GM23338 (cell line): ENCODE measurements at regions not wholly inside any gene's neighbourhood (a gene's known extent, or its start where the extent isn't known, plus 50 kb on each side); places are given as distances from the start of the nearest gene placed in this dataset.
A peak's percentile ranks its signal among the peaks of the same experiment; 100 is the strongest.

Experiments used
- ATAC-seq: fragments of 200-7000 bp; cut with Tn5 transposase; 3 replicates; pipeline ENCODE4 v1.9.1; 2020
- DNase-seq: peaks from one replicate; pipeline ENCODE4 v3.0.0-alpha.2; 2015; ENCODE audit warnings: low spot score
- H2AFZ ChIP-seq: fragments of 200-600 bp; sonication (generic); 2 replicates; pipeline ENCODE4 v1.8.0; 2016; ENCODE audit warnings: antibody characterized with exemption, mild to moderate bottlenecking, moderate library complexity
- H3F3A ChIP-seq: fragments of 200-600 bp; sonication (generic); replicated peaks from 2 replicates; pipeline ENCODE4 v1.8.0; 2017; ENCODE audit warnings: antibody characterized with exemption, mixed run types, low read depth
- H3K27ac ChIP-seq: fragments of 200-600 bp; sonication (generic); 2 replicates; pipeline ENCODE4 v1.6.1; 2016; ENCODE audit warnings: low read depth
- H3K27me3 ChIP-seq: fragments of 200-600 bp; sonication (generic); 2 replicates; pipeline ENCODE4 v1.8.0; 2016; ENCODE audit warnings: mild to moderate bottlenecking, mixed run types, moderate library complexity; ENCODE audit not compliant: insufficient read depth
- H3K36me3 ChIP-seq: fragments of 200-600 bp; sonication (generic); 2 replicates; pipeline ENCODE4 v1.8.0; 2016; ENCODE audit warnings: mild to moderate bottlenecking; ENCODE audit not compliant: insufficient read depth
- H3K4me1 ChIP-seq: fragments of 200-600 bp; sonication (generic); 2 replicates; pipeline ENCODE4 v1.8.0; 2016; ENCODE audit warnings: mild to moderate bottlenecking, moderate library complexity; ENCODE audit not compliant: insufficient read depth
- H3K4me2 ChIP-seq: fragments of 200-600 bp; sonication (generic); 2 replicates; pipeline ENCODE4 v1.7.1; 2017; ENCODE audit warnings: mixed run types
- H3K4me3 ChIP-seq: fragments of 200-600 bp; sonication (generic); 2 replicates; pipeline ENCODE4 v1.6.1; 2016; ENCODE audit warnings: mixed run types
- H3K79me2 ChIP-seq: fragments of 200-600 bp; sonication (generic); replicated peaks from 2 replicates; pipeline ENCODE4 v1.8.0; 2017; ENCODE audit warnings: mild to moderate bottlenecking; ENCODE audit not compliant: insufficient read depth
- H3K9me2 ChIP-seq: fragments of 200-600 bp; sonication (generic); 2 replicates; pipeline ENCODE4 v1.8.0; 2017; ENCODE audit not compliant: insufficient read depth
- H4K20me1 ChIP-seq: fragments of 200-600 bp; sonication (generic); replicated peaks from 2 replicates; pipeline ENCODE4 v1.8.0; 2017; ENCODE audit warnings: mild to moderate bottlenecking; ENCODE audit not compliant: insufficient read depth
- H3K27ac Mint-ChIP-seq: 2 replicates; pipeline ENCODE4 v1.8.0; 2020; ENCODE audit warnings: inconsistent platforms, mild to moderate bottlenecking, moderate library complexity, mixed read lengths
- H3K27me3 Mint-ChIP-seq: 3 replicates; pipeline ENCODE4 v1.8.0; 2022; ENCODE audit warnings: low read depth, mild to moderate bottlenecking, moderate library complexity, mixed read lengths, inconsistent platforms; ENCODE audit not compliant: insufficient read depth, poor library complexity
- H3K36me3 Mint-ChIP-seq: 3 replicates; pipeline ENCODE4 v1.8.0; 2021; ENCODE audit warnings: low read depth, mild to moderate bottlenecking, inconsistent platforms, moderate library complexity, mixed read lengths
- H3K4me1 Mint-ChIP-seq: 3 replicates; pipeline ENCODE4 v1.8.0; 2020; ENCODE audit warnings: mild to moderate bottlenecking, inconsistent platforms, mixed read lengths
- H3K4me3 Mint-ChIP-seq: 3 replicates; pipeline ENCODE4 v1.8.0; 2021; ENCODE audit warnings: moderate library complexity, mild to moderate bottlenecking, inconsistent platforms, mixed read lengths
- H3K9me3 Mint-ChIP-seq: 3 replicates; pipeline ENCODE4 v1.8.0; 2020; ENCODE audit warnings: moderate library complexity, mild to moderate bottlenecking, inconsistent platforms, mixed read lengths
- CREB1 ChIP-seq: fragments of 250-450 bp; sonication (Bioruptor Pico); IDR thresholded peaks from 2 replicates; pipeline ENCODE4 v1.5.0; 2020; ENCODE audit warnings: low read depth, mild to moderate bottlenecking, moderate library complexity
- EZH2phosphoT487 ChIP-seq: fragments of 200-600 bp; sonication (generic); IDR thresholded peaks from one replicate; pipeline ENCODE4 v1.8.1; 2018; ENCODE audit warnings: antibody characterized with exemption; ENCODE audit not compliant: unreplicated experiment
- JUNB ChIP-seq: IDR thresholded peaks from one replicate; pipeline ENCODE4 v1.6.1; 2016; ENCODE audit warnings: antibody characterized with exemption; ENCODE audit not compliant: unreplicated experiment
- NANOG ChIP-seq: IDR thresholded peaks from 2 replicates; pipeline ENCODE4 v1.6.1; 2016; ENCODE audit warnings: antibody characterized with exemption, borderline replicate concordance
- POLR2AphosphoS5 ChIP-seq: IDR thresholded peaks from 2 replicates; pipeline ENCODE4 v1.6.1; 2016; ENCODE audit warnings: antibody characterized with exemption, low read depth
- STAT1 ChIP-seq: IDR thresholded peaks from one replicate; pipeline ENCODE4 v1.6.1; 2016; ENCODE audit warnings: antibody characterized with exemption; ENCODE audit not compliant: unreplicated experiment
- ZNF331 ChIP-seq: fragments of 250-450 bp; sonication (Bioruptor Pico); IDR thresholded peaks from 2 replicates; pipeline ENCODE4 v1.5.0; 2020; ENCODE audit warnings: low read depth, mild to moderate bottlenecking, moderate library complexity
- TF ChIP-seq, protein P1 (sequence below), 2 experiments: fragments of 200-600 bp in 1 of 2; sonication (generic) in 1 of 2; conservative IDR thresholded peaks; 2 replicates each; pipeline versions ENCODE4 v1.5.1 to v1.6.1; 2016 to 2017; ENCODE audit warnings: antibody characterized with exemption in 2 of 2, low read depth in 2 of 2, mild to moderate bottlenecking in 2 of 2, moderate library complexity in 1 of 2
- TF ChIP-seq, protein P2 (sequence below): IDR thresholded peaks from 2 replicates; pipeline ENCODE4 v1.6.1; 2016; ENCODE audit warnings: antibody characterized with exemption
- TF ChIP-seq, protein P3 (sequence below): IDR thresholded peaks from one replicate; pipeline ENCODE4 v1.6.1; 2018; ENCODE audit warnings: antibody characterized with exemption; ENCODE audit not compliant: unreplicated experiment

DNA sequence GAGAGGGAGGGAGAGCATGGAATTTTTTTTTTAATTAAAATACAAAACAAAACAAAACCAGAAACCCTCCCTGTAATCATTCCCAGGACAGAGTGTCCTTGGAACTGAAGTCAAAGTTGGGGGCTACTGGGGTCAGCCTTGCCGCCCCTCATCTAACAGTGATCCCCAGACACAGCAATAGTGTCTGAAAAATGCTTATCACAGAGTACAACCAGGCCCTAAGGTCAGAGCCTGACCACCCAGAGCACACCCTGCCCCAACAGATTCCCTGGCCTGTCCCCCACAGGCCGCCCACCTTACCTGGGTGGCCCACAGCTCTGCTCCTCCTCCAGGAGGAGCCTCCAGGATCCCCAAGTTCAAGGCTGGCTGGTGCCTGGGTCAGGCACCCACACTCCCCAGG lies 101.6 kb upstream of the LINGO1 start:
- peaks cover 18% of the 10 kb centered on the region for H3K27me3 Mint-ChIP-seq
- Histone ChIP-seq H3F3A (no peaks in the 10 kb centered on the region), H3K27ac (no peak overlapping the region), H3K79me2 (no peaks in the 10 kb centered on the region), H3K27me3 (no peaks in the 10 kb centered on the region), H3K36me3 (no peaks in the 10 kb centered on the region), H2AFZ (no peak overlapping the region), H3K4me1 (peaks cover 19% of the 10 kb centered on the region), H3K4me3 (no peak overlapping the region), H3K9me2 (no peaks in the 10 kb centered on the region), H4K20me1 (no peaks in the 10 kb centered on the region), H3K4me2 (no peak overlapping the region)
- no peak overlapping the region for H3K4me3 Mint-ChIP-seq
- peaks cover 32% of the 10 kb centered on the region for H3K4me1 Mint-ChIP-seq
- H3K27ac Mint-ChIP-seq = no peak overlapping the region
- TF ChIP-seq, protein P1, sequence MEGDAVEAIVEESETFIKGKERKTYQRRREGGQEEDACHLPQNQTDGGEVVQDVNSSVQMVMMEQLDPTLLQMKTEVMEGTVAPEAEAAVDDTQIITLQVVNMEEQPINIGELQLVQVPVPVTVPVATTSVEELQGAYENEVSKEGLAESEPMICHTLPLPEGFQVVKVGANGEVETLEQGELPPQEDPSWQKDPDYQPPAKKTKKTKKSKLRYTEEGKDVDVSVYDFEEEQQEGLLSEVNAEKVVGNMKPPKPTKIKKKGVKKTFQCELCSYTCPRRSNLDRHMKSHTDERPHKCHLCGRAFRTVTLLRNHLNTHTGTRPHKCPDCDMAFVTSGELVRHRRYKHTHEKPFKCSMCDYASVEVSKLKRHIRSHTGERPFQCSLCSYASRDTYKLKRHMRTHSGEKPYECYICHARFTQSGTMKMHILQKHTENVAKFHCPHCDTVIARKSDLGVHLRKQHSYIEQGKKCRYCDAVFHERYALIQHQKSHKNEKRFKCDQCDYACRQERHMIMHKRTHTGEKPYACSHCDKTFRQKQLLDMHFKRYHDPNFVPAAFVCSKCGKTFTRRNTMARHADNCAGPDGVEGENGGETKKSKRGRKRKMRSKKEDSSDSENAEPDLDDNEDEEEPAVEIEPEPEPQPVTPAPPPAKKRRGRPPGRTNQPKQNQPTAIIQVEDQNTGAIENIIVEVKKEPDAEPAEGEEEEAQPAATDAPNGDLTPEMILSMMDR (conservative IDR thresholded peaks at IDR 0.05; ENCODE audit: low read depth in 2 of 2) = no peak
- TF ChIP-seq CREB1 (CRISPR knock-in tag) = no peak
- TF ChIP-seq POLR2AphosphoS5 = no peak
- TF ChIP-seq, protein P2, sequence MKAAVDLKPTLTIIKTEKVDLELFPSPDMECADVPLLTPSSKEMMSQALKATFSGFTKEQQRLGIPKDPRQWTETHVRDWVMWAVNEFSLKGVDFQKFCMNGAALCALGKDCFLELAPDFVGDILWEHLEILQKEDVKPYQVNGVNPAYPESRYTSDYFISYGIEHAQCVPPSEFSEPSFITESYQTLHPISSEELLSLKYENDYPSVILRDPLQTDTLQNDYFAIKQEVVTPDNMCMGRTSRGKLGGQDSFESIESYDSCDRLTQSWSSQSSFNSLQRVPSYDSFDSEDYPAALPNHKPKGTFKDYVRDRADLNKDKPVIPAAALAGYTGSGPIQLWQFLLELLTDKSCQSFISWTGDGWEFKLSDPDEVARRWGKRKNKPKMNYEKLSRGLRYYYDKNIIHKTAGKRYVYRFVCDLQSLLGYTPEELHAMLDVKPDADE = no peak
- no peak for TF ChIP-seq JUNB
- no peak for TF ChIP-seq ZNF331 (CRISPR knock-in tag)
- TF ChIP-seq EZH2phosphoT487 = no peak
- TF ChIP-seq STAT1 = no peak
- H3K36me3 Mint-ChIP-seq = no peaks in the 10 kb centered on the region
- H3K9me3 Mint-ChIP-seq = no peaks in the 10 kb centered on the region
- DNase-seq (no peak), ATAC-seq (no peak)

DNA sequence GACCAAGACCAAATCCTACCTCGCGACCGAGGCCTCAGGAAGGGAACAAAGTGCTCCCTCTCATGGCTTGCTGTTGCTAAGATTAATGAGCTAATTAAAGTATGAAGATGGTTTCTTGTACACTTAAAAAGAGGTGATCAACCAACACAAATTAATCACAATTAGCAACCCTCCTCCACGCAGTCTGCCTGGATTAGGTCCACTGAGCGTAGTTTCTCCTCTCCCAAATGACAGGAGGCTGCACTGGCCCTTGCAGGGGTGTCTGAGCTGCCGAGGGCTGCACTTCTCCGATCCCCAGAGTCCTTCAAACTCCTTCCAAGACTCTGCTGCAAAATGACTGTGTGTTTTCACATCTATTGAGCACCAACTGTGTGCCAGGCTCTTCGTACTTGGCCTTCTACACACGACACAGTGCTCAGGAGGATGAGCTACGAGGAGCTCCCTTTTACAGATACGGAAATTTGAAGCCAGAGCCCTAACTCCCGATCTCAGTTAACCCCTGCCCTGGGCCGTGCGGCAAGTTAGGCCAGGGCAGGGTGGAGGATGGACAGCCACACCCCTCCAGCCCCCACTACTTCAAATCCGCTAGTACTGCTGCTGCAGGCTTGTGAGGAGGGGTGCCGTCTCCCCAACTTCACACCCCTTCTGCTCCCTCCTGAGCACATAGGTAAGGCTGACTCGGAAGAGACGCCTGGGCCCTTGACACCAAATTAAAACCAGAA lies 101.0 kb upstream of the LINGO1 start:
- Mint-ChIP-seq H3K4me3 (no peak overlapping the region), H3K27ac (no peak overlapping the region), H3K36me3 (no peaks in the 10 kb centered on the region), H3K4me1 (peaks cover 28% of the 10 kb centered on the region), H3K27me3 (peaks cover 18% of the 10 kb centered on the region), H3K9me3 (no peaks in the 10 kb centered on the region)
- H4K20me1 ChIP-seq = no peaks in the 10 kb centered on the region
- no peak for DNase-seq
- H3K27me3 ChIP-seq = no peaks in the 10 kb centered on the region
- H2AFZ ChIP-seq = no peak overlapping the region
- H3K9me2 ChIP-seq = no peaks in the 10 kb centered on the region
- H3K79me2 ChIP-seq = no peaks in the 10 kb centered on the region
- peaks cover 14% of the 10 kb centered on the region for H3K4me1 ChIP-seq
- H3K27ac ChIP-seq = no peak overlapping the region
- no peak overlapping the region for H3K4me2 ChIP-seq
- peak; percentile 14; the same call in 1 of the 3 replicates for ATAC-seq
- no peaks in the 10 kb centered on the region for H3F3A ChIP-seq
- no peak overlapping the region for H3K4me3 ChIP-seq
- H3K36me3 ChIP-seq = no peaks in the 10 kb centered on the region
- TF ChIP-seq CREB1 (CRISPR knock-in tag) (no peak), JUNB (no peak), NANOG (no peak), POLR2AphosphoS5 (no peak), STAT1 (no peak)
- TF ChIP-seq, protein P3, sequence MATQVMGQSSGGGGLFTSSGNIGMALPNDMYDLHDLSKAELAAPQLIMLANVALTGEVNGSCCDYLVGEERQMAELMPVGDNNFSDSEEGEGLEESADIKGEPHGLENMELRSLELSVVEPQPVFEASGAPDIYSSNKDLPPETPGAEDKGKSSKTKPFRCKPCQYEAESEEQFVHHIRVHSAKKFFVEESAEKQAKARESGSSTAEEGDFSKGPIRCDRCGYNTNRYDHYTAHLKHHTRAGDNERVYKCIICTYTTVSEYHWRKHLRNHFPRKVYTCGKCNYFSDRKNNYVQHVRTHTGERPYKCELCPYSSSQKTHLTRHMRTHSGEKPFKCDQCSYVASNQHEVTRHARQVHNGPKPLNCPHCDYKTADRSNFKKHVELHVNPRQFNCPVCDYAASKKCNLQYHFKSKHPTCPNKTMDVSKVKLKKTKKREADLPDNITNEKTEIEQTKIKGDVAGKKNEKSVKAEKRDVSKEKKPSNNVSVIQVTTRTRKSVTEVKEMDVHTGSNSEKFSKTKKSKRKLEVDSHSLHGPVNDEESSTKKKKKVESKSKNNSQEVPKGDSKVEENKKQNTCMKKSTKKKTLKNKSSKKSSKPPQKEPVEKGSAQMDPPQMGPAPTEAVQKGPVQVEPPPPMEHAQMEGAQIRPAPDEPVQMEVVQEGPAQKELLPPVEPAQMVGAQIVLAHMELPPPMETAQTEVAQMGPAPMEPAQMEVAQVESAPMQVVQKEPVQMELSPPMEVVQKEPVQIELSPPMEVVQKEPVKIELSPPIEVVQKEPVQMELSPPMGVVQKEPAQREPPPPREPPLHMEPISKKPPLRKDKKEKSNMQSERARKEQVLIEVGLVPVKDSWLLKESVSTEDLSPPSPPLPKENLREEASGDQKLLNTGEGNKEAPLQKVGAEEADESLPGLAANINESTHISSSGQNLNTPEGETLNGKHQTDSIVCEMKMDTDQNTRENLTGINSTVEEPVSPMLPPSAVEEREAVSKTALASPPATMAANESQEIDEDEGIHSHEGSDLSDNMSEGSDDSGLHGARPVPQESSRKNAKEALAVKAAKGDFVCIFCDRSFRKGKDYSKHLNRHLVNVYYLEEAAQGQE = no peak
- TF ChIP-seq, protein P1 (conservative IDR thresholded peaks at IDR 0.05; ENCODE audit: low read depth in 2 of 2) = 0 out of 4 replicates have a peak, but pooled peaks of 1 of the 2 experiments have one; percentile 6
